ENCODE measurements at regions not wholly inside any gene's neighbourhood (a gene's known extent, or its start where the extent isn't known, plus 50 kb on each side); places are given as distances from the start of the nearest gene placed in this dataset.

DNA sequence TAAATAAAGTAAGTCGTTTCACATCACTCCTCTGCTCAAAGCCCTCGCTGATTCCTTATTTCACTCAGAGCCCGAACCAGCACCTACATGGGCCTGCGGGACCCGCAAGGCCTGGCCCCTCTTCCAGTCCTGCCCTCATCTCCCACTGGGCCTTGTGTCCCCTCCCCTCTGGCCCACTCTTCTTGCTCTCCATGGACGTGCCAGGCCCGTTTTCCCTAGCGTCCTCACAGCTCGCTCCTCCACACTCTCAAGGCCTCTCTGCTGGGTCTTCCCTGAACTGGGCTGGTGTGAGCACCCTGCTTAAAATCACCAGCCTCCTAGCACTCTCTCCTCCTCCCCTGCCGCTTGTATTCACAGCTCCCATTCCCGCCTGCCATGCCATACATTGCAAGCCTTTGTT, 237.9 kb downstream of the FOXD2 start:
- H3K27me3 ChIP-seq = no peaks in the 10 kb centered on the region
- no peaks in the 10 kb centered on the region for H3K9me3 ChIP-seq
- DNase-seq = peak in 1 of 2 donors; percentile 12
- no peak overlapping the region for H3K27ac ChIP-seq
- peaks cover 0 to 15% (median 10%) of the 10 kb centered on the region in 4 donors for H3K4me1 ChIP-seq
- H3K36me3 ChIP-seq = no peaks in the 10 kb centered on the region
- intact Hi-C loops (cut with DNase I; ENCODE audit: low total_unique reads) = no loop called here
- no peak overlapping the region for H3K4me3 ChIP-seq
- TF ChIP-seq, protein P1, sequence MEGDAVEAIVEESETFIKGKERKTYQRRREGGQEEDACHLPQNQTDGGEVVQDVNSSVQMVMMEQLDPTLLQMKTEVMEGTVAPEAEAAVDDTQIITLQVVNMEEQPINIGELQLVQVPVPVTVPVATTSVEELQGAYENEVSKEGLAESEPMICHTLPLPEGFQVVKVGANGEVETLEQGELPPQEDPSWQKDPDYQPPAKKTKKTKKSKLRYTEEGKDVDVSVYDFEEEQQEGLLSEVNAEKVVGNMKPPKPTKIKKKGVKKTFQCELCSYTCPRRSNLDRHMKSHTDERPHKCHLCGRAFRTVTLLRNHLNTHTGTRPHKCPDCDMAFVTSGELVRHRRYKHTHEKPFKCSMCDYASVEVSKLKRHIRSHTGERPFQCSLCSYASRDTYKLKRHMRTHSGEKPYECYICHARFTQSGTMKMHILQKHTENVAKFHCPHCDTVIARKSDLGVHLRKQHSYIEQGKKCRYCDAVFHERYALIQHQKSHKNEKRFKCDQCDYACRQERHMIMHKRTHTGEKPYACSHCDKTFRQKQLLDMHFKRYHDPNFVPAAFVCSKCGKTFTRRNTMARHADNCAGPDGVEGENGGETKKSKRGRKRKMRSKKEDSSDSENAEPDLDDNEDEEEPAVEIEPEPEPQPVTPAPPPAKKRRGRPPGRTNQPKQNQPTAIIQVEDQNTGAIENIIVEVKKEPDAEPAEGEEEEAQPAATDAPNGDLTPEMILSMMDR (IDR thresholded peaks at IDR 0.05) = no peak

DNA sequence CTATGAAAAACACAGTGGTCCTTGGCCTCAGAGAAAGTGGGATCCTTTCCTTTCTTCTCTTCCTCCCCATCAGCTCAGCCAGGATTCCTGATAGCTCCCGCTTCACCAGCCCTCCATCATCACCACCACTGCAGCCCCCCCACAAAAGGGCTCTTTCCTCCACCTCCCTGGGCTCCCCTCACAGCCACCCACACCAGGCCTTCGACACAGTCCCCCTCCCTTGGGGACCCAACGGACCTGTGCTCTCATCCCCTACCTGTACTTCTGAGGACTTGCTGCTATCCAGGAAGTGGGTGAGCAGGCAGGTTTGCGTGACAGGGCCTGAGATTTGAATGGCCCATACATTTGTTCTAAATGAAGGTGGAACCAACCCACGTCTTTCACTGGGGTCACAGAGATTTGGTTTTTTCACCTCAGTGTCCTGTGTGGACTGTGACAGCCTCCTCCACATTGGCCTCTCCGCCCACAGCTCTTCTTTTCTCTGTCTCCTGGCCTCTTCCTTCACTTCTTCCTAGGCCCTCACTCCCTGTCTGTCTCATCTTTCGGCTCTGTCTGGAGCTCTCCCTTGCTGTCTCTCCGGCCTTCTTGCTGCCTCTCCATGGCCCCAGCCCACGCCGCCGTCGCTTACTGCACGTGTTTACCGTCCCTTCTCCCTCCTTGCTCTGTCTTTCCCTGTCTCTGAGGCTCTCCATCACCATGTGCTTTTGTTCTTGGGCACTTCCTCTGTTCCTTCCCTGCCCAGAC, 238.6 kb downstream of the FOXD2 start:
- H3K4me1 ChIP-seq = peaks cover 0 to 15% (median 10%) of the 10 kb centered on the region in 4 donors
- H3K27me3 ChIP-seq = no peaks in the 10 kb centered on the region
- intact Hi-C loops (cut with DNase I; ENCODE audit: low total_unique reads) = no loop called here
- peak in 1 of 2 donors; percentile 13 for DNase-seq
- no peaks in the 10 kb centered on the region for H3K36me3 ChIP-seq
- H3K4me3 ChIP-seq = no peak overlapping the region
- TF ChIP-seq, protein P1 (IDR thresholded peaks at IDR 0.05) = no peak
- no peaks in the 10 kb centered on the region for H3K9me3 ChIP-seq
- no peak overlapping the region for H3K27ac ChIP-seq

DNA sequence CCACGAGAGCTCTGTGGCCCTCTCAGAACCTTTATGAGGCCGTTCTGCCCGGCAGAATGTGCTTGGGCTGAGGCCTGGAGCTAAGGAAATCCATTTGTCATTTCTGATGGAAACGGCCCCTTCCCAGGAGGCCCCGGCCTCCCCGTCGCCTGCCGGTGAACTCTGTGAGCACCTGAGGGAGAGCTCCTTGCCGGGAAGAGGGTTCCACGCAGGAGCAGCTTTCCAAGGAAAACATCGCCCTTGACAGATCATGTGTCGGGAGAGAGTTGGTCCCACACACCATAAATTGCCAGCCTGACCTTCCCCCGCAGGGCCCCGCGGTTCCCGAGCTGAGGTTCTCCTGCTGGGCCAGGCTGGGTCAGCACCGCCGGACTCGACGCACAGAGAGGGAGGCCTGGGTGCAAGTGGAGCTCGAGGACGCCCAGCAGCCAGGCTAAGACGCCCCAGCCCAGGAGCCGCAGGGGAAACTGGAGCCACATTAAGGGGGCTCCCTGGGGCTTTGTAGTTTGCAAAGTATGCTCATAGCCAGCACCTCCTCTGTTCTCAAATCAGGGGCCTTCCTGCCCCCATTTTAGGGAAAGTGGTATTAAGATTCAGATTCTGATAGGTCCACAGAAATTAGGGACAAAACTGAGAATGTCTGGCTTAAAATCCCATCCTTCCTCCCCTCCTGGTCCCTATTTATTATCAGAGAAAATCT, 239.5 kb downstream of the FOXD2 start:
- Histone ChIP-seq H3K36me3 (no peaks in the 10 kb centered on the region), H3K9me3 (no peaks in the 10 kb centered on the region), H3K4me3 (no peak overlapping the region), H3K27me3 (no peaks in the 10 kb centered on the region), H3K27ac (no peak overlapping the region), H3K4me1 (peaks cover 0 to 15% (median 10%) of the 10 kb centered on the region in 4 donors)
- DNase-seq = peak in 1 of 2 donors; percentile 3
- intact Hi-C loops (cut with DNase I; ENCODE audit: low total_unique reads) = no loop called here
- TF ChIP-seq, protein P1 (IDR thresholded peaks at IDR 0.05) = no peak

- TF ChIP-seq, protein P1 (IDR thresholded peaks at IDR 0.05) = no peak
- H3K36me3 ChIP-seq = no peaks in the 10 kb centered on the region
- H3K4me1 ChIP-seq = peaks cover 0 to 15% (median 10%) of the 10 kb centered on the region in 4 donors
- no peak overlapping the region for H3K4me3 ChIP-seq
- no peaks in the 10 kb centered on the region for H3K9me3 ChIP-seq
- H3K27me3 ChIP-seq = no peaks in the 10 kb centered on the region
- no peak overlapping the region for H3K27ac ChIP-seq
- DNase-seq = no peak
- intact Hi-C loops (cut with DNase I; ENCODE audit: low total_unique reads) = no loop called here
These were observed 240.7 kb downstream of the FOXD2 start for GRCh38 chr1:47678464-47678980.

GRCh38 chr1:47679301-47679791, 241.5 kb downstream of the FOXD2 start:
- intact Hi-C loops (cut with DNase I; ENCODE audit: low total_unique reads) = no loop called here
- peak in 1 of 2 donors; percentile 22 for DNase-seq
- no peaks in the 10 kb centered on the region for H3K36me3 ChIP-seq
- peak overlapping the region; percentile 41 to 63 for H3K27ac ChIP-seq
- H3K9me3 ChIP-seq = no peaks in the 10 kb centered on the region
- H3K27me3 ChIP-seq = no peaks in the 10 kb centered on the region
- H3K4me1 ChIP-seq = peaks cover 0 to 20% (median 14%) of the 10 kb centered on the region in 4 donors
- no peak overlapping the region for H3K4me3 ChIP-seq
- TF ChIP-seq, protein P1 (IDR thresholded peaks at IDR 0.05) = no peak
